Testis (tissue), 2 donors: ENCODE measurements at regions not wholly inside any gene's neighbourhood (a gene's known extent, or its start where the extent isn't known, plus 50 kb on each side); places are given as distances from the start of the nearest gene placed in this dataset.

Experiments used
- DNase-seq: peaks from one replicate; pipeline ENCODE4 v3.0.0-alpha.2; 2019
- H3K27ac ChIP-seq, 2 donors: fragments of 200-600 bp; sonication (generic); one replicate each; pipeline ENCODE4 v1.5.1; 2019
- H3K27me3 ChIP-seq: fragments of 200-600 bp; sonication (generic); one replicate; pipeline ENCODE4 v1.5.1; 2019
- H3K36me3 ChIP-seq: fragments of 200-600 bp; sonication (generic); one replicate; pipeline ENCODE4 v1.5.1; 2017; ENCODE audit warnings: low read depth; ENCODE audit errors: missing control alignments
- H3K4me1 ChIP-seq: fragments of 200-600 bp; sonication (generic); one replicate; pipeline ENCODE4 v1.5.1; 2019
- H3K4me3 ChIP-seq, 2 donors: fragments of 200-600 bp; sonication (generic); one replicate each; pipeline ENCODE4 v1.5.1; 2017 to 2019
- H3K9me3 ChIP-seq: fragments of 200-600 bp; sonication (generic); one replicate; pipeline ENCODE4 v1.5.1; 2017
- CTCF ChIP-seq, 3 experiments: fragments of 450-650 bp in 2 of 3; fragments of 200-600 bp in 1 of 3; sonication (generic) in 1 of 3; IDR thresholded peaks; one replicate each; pipeline ENCODE4 v1.5.1; 2016 to 2019; ENCODE audit warnings: antibody characterized with exemption in 3 of 3, mild to moderate bottlenecking in 2 of 3, moderate library complexity in 1 of 3
- POLR2A ChIP-seq: fragments of 450-650 bp; IDR thresholded peaks from one replicate; pipeline ENCODE4 v1.6.1; 2017; ENCODE audit warnings: antibody characterized with exemption, mild to moderate bottlenecking, moderate library complexity
- WGBS, 2 donors: methylation state at CpG; one replicate each; pipeline ENCODE4 v1.1.5; 2018; 5-methylcytosine and 5-hydroxymethylcytosine counted together
- intact Hi-C: fragments of 100-400 bp; cut with DNase I; formaldehyde crosslinking; loops from one replicate; pipeline ENCODE4 v1.15.1; 2023; ENCODE audit warnings: low total_unique reads

- H3K9me3 ChIP-seq: no peaks in the 10 kb centered on the region
- H3K27ac ChIP-seq: no peak overlapping the region
- TF ChIP-seq POLR2A: no peak
- no peak for TF ChIP-seq CTCF (IDR thresholded peaks at IDR 0.05)
- no peaks in the 10 kb centered on the region for H3K27me3 ChIP-seq
- intact Hi-C loops: no loop called here
- no peaks in the 10 kb centered on the region for H3K4me1 ChIP-seq
- no peak overlapping the region for H3K4me3 ChIP-seq
- no peaks in the 10 kb centered on the region for H3K36me3 ChIP-seq
- no peak for DNase-seq
- 61 to 74% methylated on average over 4 of the region's 4 CpGs for WGBS, 2 donors
These were observed 426.5 kb downstream of the TMX3 start for GRCh38 chr18:68288408-68288807.

- Histone ChIP-seq H3K27ac (no peak overlapping the region), H3K36me3 (no peaks in the 10 kb centered on the region), H3K4me3 (no peak overlapping the region), H3K4me1 (no peaks in the 10 kb centered on the region), H3K9me3 (no peaks in the 10 kb centered on the region), H3K27me3 (no peaks in the 10 kb centered on the region)
- TF ChIP-seq POLR2A (no peak), CTCF (IDR thresholded peaks at IDR 0.05) (no peak)
- 77 to 81% methylated on average over 5 of the region's 5 CpGs for WGBS, 2 donors
- DNase-seq: no peak
- intact Hi-C loops: no loop called here
These were observed 430.6 kb downstream of the TMX3 start for GRCh38 chr18:68284236-68284780.

GRCh38 chr18:68283834-68284233, 431.1 kb downstream of the TMX3 start:
- Histone ChIP-seq H3K36me3 (no peaks in the 10 kb centered on the region), H3K4me1 (no peaks in the 10 kb centered on the region), H3K4me3 (no peak overlapping the region), H3K27ac (no peak overlapping the region), H3K27me3 (no peaks in the 10 kb centered on the region), H3K9me3 (no peaks in the 10 kb centered on the region)
- WGBS, 2 donors: 70 to 73% methylated on average over 3 of the region's 3 CpGs
- no peak for DNase-seq
- TF ChIP-seq CTCF (IDR thresholded peaks at IDR 0.05): no peak
- TF ChIP-seq POLR2A: no peak
- intact Hi-C loops: no loop called here

GRCh38 chr18:68282232-68282631, 432.7 kb downstream of the TMX3 start:
- no peaks in the 10 kb centered on the region for H3K4me1 ChIP-seq
- no peak for DNase-seq
- H3K27ac ChIP-seq: no peak overlapping the region
- H3K4me3 ChIP-seq: no peak overlapping the region
- no peaks in the 10 kb centered on the region for H3K9me3 ChIP-seq
- intact Hi-C loops: no loop called here
- H3K36me3 ChIP-seq: no peaks in the 10 kb centered on the region
- 78 to 79% methylated on average over 2 of the region's 2 CpGs for WGBS, 2 donors
- no peaks in the 10 kb centered on the region for H3K27me3 ChIP-seq
- TF ChIP-seq POLR2A: no peak
- no peak for TF ChIP-seq CTCF (IDR thresholded peaks at IDR 0.05)

GRCh38 chr18:68275616-68276015, 439.3 kb downstream of the TMX3 start:
- TF ChIP-seq CTCF (IDR thresholded peaks at IDR 0.05) (no peak), POLR2A (no peak)
- Histone ChIP-seq H3K27me3 (no peaks in the 10 kb centered on the region), H3K27ac (no peak overlapping the region), H3K4me3 (no peak overlapping the region), H3K9me3 (no peaks in the 10 kb centered on the region), H3K4me1 (no peaks in the 10 kb centered on the region), H3K36me3 (no peaks in the 10 kb centered on the region)
- no peak for DNase-seq
- intact Hi-C loops: no loop called here
- 95 to 100% methylated on average over 1 of the region's 1 CpG for WGBS, 2 donors
